Heart left ventricle (tissue), 16 donors: ENCODE measurements at regions not wholly inside any gene's neighbourhood (a gene's known extent, or its start where the extent isn't known, plus 50 kb on each side); places are given as distances from the start of the nearest gene placed in this dataset.

Experiments
- ATAC-seq, 4 donors: fragments of 200-7000 bp; cut with Tn5 transposase; one replicate each; pipeline ENCODE4 v1.9.1; 2020 to 2022; ENCODE audit warnings: moderate library complexity in 4 of 4, mild to moderate bottlenecking in 3 of 4, moderate number of reproducible peaks in 1 of 4
- DNase-seq, 5 donors: peaks; one replicate each; pipeline ENCODE4 v3.0.0-alpha.2; 2020
- H3K27ac ChIP-seq, 12 donors: fragments of 200-600 bp; sonication (generic) in 4 of 12; one replicate each; pipeline versions ENCODE4 v1.5.0 to v1.8.0; 2016 to 2022; ENCODE audit warnings: mild to moderate bottlenecking in 2 of 12
- H3K27me3 ChIP-seq, 9 donors: fragments of 200-600 bp; sonication (generic) in 2 of 9; one replicate each; pipeline versions ENCODE4 v1.5.1 to v1.8.0; 2016 to 2022; ENCODE audit warnings: mild to moderate bottlenecking in 3 of 9
- H3K36me3 ChIP-seq, 9 donors: fragments of 200-600 bp; sonication (generic) in 2 of 9; one replicate each; pipeline versions ENCODE4 v1.5.0 to v1.8.0; 2018 to 2022; ENCODE audit warnings: mild to moderate bottlenecking in 2 of 9
- H3K4me1 ChIP-seq, 12 donors: fragments of 200-600 bp; sonication (generic) in 4 of 12; one replicate each; pipeline versions ENCODE4 v1.5.0 to v1.8.0; 2016 to 2022; ENCODE audit warnings: mild to moderate bottlenecking in 3 of 12
- H3K4me3 ChIP-seq, 12 donors: fragments of 200-600 bp; sonication (generic) in 4 of 12; one replicate each; pipeline versions ENCODE4 v1.5.0 to v1.8.0; 2017 to 2022; ENCODE audit warnings: mild to moderate bottlenecking in 9 of 12, moderate library complexity in 4 of 12
- H3K9me3 ChIP-seq, 12 donors: fragments of 200-600 bp; sonication (generic) in 4 of 12; one replicate each; pipeline versions ENCODE4 v1.5.0 to v1.8.0; 2016 to 2022; ENCODE audit warnings: mild to moderate bottlenecking in 1 of 12
- POLR2A ChIP-seq, 2 donors: fragments of 450-650 bp; IDR thresholded peaks; one replicate each; pipeline ENCODE4 v1.6.1; 2017; ENCODE audit warnings: antibody characterized with exemption in 2 of 2, mild to moderate bottlenecking in 2 of 2, moderate library complexity in 2 of 2
- WGBS, 4 donors: extraction: QIAGEN DNeasy Blood & Tissue Kit in 2 of 4; methylation state at CpG; one replicate each; pipeline versions ENCODE4 v1.1.5 to v1.1.7; 2013 to 2018; 5-methylcytosine and 5-hydroxymethylcytosine counted together
- intact Hi-C, 10 donors: fragments of 100-400 bp; cut with DNase I; formaldehyde crosslinking; loops; one replicate each; pipeline versions ENCODE4 v1.11.1 to v1.14.2; 2022
- TF ChIP-seq, protein P1 (sequence below), 12 donors: fragments of 200-600 bp; sonication (generic) in 4 of 12; IDR thresholded peaks; one replicate each; pipeline versions ENCODE4 v1.5.0 to v1.8.0; 2018 to 2022; ENCODE audit warnings: antibody characterized with exemption in 12 of 12, mild to moderate bottlenecking in 5 of 12
- donor health status: ischemic (EF 13 %, LVEDD 7.1; RV severe dilation, severe dysfunction).
- donor health status: healthy with polysubstance abuse.
- donor health status: DM: no; HTN: yes; CAD: no.
- donor health status: DM: no; HTN: no; CAD: no.
- donor health status: ischemic (EF 25% LVEDD 6.9; RV normal size, moderate dysfunction).
- donor health status: ischemic (EF 25% LVEDD 5.7; RV mildly dilated, moderate dysfunction).
- donor health status: healthy.
- donor health status: DM: yes; HTN: yes; CAD: no.
- donor health status: ischemic (EF 35%, LVEDD 5.7; RV mildly dilated, moderate dysfunction).
- donor health status: nonischemic (EF 11% LVEDD 7.7; RV severe dilation, severe dysfunction).
- donor health status: DM: yes; HTN: yes; CAD: no.
- donor health status: PGD.
- donor health status: ischemic (EF 29% LVEDD 5.4; RV normal size, mild dysfunction).
- donor health status: nonischemic (EF 23%, LVEDD 6.1; RV moderate dilation, normal function).

GRCh38 chr2:198499539-198499938 is 695.1 kb downstream of the PLCL1 start:
- Histone ChIP-seq H3K27me3 (no peaks in the 10 kb centered on the region), H3K4me3 (no peak overlapping the region), H3K4me1 (no peaks in the 10 kb centered on the region), H3K36me3 (no peaks in the 10 kb centered on the region), H3K27ac (peak overlapping the region in 1 of 12 donors; percentile 35), H3K9me3 (peaks cover 0 to 6% (median 0%) of the 10 kb centered on the region in 12 donors)
- ATAC-seq (peak; percentile 37 to 94 (median 80)), DNase-seq (peak; percentile 8 to 54 (median 42))
- WGBS, 4 donors: 26 to 30% (median 27%) methylated on average over 6 of the region's 6 CpGs
- TF ChIP-seq, protein P1, sequence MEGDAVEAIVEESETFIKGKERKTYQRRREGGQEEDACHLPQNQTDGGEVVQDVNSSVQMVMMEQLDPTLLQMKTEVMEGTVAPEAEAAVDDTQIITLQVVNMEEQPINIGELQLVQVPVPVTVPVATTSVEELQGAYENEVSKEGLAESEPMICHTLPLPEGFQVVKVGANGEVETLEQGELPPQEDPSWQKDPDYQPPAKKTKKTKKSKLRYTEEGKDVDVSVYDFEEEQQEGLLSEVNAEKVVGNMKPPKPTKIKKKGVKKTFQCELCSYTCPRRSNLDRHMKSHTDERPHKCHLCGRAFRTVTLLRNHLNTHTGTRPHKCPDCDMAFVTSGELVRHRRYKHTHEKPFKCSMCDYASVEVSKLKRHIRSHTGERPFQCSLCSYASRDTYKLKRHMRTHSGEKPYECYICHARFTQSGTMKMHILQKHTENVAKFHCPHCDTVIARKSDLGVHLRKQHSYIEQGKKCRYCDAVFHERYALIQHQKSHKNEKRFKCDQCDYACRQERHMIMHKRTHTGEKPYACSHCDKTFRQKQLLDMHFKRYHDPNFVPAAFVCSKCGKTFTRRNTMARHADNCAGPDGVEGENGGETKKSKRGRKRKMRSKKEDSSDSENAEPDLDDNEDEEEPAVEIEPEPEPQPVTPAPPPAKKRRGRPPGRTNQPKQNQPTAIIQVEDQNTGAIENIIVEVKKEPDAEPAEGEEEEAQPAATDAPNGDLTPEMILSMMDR (IDR thresholded peaks at IDR 0.05): no peak
- TF ChIP-seq POLR2A (IDR thresholded peaks at IDR 0.05): no peak
- intact Hi-C loops: no loop called here

DNA sequence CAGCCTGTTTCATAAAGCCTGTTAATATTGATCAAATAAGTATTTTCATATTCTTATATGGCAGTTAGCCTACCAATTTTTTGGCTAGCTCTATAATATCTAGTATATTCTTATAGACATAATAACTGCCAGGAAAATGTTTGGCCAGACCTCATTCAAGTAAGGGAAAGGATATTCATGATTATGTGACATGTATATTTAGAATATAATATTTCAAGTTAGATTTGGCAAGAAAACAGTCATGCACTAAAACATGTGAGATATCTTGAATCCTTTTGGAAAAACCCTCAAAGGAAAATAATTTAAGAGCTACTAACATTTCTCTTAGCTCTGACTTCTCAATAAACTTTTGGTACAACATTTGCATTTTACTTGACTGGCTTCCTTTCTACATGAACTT is 694.1 kb downstream of the PLCL1 start:
- Histone ChIP-seq H3K4me3 (no peak overlapping the region), H3K9me3 (no peaks in the 10 kb centered on the region), H3K36me3 (no peaks in the 10 kb centered on the region), H3K27me3 (no peaks in the 10 kb centered on the region), H3K4me1 (no peaks in the 10 kb centered on the region), H3K27ac (no peak overlapping the region)
- ATAC-seq: no peak
- no peak for DNase-seq
- intact Hi-C loops: no loop called here
- TF ChIP-seq POLR2A (IDR thresholded peaks at IDR 0.05): no peak
- TF ChIP-seq, protein P1 (IDR thresholded peaks at IDR 0.05): no peak

- H3K27me3 ChIP-seq: no peaks in the 10 kb centered on the region
- H3K9me3 ChIP-seq: no peaks in the 10 kb centered on the region
- ATAC-seq (no peak), DNase-seq (no peak)
- H3K27ac ChIP-seq: no peak overlapping the region
- H3K36me3 ChIP-seq: no peaks in the 10 kb centered on the region
- intact Hi-C loops: no loop called here
- no peaks in the 10 kb centered on the region for H3K4me1 ChIP-seq
- TF ChIP-seq POLR2A (IDR thresholded peaks at IDR 0.05): no peak
- TF ChIP-seq, protein P1 (IDR thresholded peaks at IDR 0.05): no peak
- H3K4me3 ChIP-seq: no peak overlapping the region
These were observed 693.7 kb downstream of the PLCL1 start for GRCh38 chr2:198498048-198498447.

DNA sequence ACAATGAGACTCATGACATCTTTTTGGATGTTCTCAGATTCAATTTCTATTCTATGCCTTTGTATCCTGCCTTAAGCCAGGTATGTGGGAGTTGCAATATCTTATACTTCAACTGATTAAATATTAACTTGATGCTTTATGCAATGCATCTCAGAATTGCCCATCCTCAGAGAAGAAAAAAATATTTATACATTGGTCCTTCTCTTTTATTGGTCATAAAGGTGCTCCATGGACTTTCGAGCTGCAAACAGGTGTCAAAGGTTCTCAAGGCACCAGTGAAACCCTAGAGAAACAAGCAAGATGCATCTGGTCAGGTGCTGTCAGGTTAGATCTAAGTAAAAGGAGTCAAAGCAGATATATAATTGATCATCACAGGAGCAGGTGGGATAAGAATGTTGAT is 690.5 kb downstream of the PLCL1 start:
- Histone ChIP-seq H3K27ac (no peak overlapping the region), H3K9me3 (no peaks in the 10 kb centered on the region), H3K4me1 (no peaks in the 10 kb centered on the region), H3K36me3 (no peaks in the 10 kb centered on the region), H3K4me3 (no peak overlapping the region), H3K27me3 (no peaks in the 10 kb centered on the region)
- DNase-seq (no peak), ATAC-seq (no peak)
- WGBS, 4 donors: 66 to 82% (median 68%) methylated on average over 1 of the region's 1 CpG
- intact Hi-C loops: no loop called here
- TF ChIP-seq, protein P1 (IDR thresholded peaks at IDR 0.05): no peak
- no peak for TF ChIP-seq POLR2A (IDR thresholded peaks at IDR 0.05)
